NCI-H1436 treated with DMSO at 0.1 percent for 48 hours (cell line): ENCODE measurements at regions not wholly inside any gene's neighbourhood (a gene's known extent, or its start where the extent isn't known, plus 50 kb on each side); places are given as distances from the start of the nearest gene placed in this dataset.
"Not testable (repeated sequence)": the region's sequence is repeated elsewhere in the genome, so short reads cannot be mapped to it uniquely, and the experiment has no call there.

ENCODE experiments used
- DNase-seq: peaks from one replicate; lab custom pipeline; 2025; lab: John Stamatoyannopoulos, UW

DNA sequence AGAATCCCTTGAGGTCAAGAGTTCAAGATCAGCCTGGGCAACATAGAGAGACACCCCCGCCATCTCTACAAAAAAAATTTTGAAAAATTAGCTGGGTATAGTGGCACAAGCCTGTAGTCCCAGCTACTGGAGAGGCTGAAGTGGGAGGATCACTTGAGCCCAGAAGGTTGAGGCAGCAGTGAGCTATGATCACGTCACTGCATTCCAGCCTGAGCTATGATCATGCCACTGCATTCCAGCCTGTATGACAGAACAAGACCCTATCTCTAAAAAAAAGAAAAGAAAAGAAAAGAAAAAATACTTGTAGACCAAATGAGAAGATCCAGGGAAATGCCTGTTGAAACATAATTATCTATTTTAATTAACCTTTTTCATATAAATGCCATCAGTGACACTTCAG lies 93.8 kb upstream of the MDM1 start:
- DNase-seq: no peak

DNA sequence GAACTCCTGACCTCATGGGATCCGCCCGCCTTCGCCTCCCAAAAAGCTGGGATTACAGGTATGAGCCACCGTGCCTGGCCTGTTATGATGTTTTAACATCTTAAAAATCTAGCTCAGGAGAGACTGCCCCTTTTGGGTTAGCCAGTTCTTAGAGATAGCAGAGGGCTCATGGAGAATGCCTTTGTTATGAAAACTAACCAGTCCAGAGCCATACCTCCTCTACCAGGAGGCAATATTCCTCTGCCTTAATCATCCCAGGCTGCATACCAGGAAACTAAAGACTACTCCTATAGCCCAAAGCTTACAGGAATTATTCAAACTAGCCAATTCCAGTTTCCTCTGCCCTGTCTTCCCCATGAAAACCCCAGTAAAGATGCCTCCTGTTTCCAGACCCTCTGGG lies 96.0 kb upstream of the MDM1 start:
- DNase-seq: no peak

DNA sequence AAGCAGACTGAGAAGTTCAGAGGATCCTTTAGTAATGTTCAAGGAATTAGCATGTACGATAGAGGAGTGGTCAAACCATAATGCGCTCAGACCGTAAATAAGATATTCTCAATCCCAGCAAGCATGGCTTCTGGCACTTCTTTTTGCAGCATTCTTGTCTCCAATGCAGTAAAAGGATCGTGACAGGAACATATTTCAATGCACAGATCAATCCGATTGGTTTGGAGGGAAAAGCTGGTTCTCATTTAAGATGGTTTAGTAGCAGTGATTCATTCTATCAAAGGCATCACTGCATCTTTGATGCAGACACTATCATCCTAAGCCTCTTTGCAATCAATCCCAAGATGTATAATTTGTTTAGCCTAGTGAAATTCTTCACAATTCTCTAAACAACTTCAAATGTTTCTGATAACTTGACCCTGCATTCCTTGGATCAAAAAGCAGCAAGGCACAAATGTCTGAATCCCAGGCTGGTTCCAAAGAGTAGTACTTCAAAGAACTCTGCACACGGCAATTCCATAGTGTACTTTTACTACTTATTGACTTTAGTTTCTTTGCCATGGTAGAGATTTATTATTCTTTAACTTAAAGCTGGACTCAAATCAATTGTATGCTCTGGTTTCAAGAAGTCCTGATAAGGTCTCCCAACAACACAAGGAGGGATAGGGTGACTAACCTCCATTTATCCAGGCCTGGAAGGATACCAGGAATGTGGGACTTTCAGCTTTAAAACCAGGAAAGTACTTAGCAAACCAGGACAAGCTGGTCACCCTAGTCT lies 96.8 kb upstream of the MDM1 start:
- no peak for DNase-seq

DNA sequence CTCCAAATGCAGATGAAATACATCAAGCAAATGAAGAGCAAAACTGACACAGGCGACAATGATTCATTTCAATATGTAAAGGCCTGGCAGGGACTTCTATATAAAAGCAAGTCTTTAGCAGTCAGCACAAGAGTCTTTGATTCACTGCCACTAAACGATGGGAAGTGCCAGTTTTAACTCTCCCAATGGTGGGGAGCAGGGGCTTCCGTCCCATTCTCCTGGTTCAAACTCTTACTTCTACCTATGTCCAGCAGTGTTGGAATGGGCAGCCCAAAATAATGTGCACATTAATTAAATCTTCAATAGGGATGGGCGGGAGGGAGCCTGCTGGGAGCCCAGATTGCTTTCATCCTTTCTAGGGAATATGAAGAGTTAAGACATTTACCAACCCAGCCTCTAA lies 97.5 kb upstream of the MDM1 start:
- no peak for DNase-seq

DNA sequence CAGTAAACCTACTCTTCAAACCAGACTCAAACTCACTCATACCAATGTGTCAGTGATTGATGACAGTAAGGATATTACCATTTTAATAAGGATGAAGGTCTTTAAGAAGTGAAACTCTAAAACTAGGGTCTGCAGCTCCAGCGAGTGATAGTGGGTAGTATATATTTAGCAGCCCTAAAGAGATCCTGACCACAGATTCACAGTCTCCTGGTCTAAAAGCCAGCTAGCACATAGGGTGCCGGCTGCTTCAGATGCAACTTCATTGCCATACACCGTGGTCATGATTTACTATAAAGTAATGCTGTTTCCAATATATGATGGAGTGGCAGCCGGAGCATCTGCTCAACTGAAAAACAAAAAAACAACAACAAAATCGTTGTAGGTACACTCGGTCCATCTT lies 99.6 kb upstream of the MDM1 start:
- no peak for DNase-seq

DNA sequence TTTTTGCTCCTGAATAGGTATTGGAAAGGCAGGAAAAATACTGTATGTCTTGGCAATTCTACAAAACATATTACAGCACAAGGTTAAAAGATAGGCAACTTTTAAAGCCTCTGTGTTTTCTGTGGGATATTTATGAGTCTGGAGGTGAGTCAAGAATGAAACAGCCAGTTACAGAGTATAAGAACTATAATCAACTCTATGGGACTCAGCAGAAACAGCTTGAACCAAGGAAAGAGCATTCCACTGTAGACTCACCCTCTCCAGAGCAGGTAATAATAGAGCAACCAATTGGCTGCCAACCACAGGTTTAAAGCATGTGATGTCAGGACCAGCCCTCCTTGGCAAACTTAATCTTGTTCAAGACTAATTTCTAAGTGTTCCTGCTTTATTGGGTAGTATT lies 100.5 kb upstream of the MDM1 start:
- no peak for DNase-seq

DNA sequence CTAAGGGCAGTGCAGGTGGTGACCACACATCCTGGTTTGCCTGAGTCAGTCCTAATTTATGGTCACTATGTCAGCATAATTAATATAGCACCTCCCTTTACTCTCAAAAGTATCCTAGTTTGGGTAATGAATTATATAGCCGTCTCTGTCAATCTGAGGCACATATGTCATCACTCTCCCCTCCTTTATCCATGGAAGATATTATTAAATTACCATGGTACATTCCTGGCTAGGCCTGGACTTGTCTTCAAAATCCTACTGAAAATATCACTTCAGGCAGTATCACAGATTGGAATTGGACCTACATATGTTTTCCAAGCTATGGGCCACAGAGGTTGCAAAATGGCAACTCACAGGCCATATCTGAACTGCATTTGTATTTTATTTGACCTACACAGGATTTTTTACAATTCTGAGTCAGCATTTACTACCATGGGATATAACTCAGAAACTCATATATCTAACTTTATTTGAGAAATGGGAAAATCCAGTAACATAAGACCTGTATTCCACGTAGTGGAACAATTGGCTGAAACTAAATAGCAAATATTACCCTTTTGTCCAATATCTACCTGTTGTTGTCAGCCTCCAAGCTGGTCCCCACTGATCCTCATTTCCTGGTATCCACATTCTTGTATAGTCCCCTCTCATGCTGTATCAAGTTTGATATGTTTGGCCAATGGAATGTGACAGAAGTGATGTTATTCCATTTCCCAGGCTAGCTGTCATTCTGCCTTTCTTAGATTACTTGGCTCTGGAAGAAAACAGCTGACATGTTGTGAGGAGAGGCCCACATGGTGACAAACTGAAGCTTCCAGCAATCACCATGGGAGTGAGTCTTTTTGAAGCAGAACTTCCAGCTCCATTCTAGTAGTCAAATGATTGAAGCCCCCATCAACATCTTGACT lies 102.5 kb upstream of the MDM1 start:
- DNase-seq: no peak

DNA sequence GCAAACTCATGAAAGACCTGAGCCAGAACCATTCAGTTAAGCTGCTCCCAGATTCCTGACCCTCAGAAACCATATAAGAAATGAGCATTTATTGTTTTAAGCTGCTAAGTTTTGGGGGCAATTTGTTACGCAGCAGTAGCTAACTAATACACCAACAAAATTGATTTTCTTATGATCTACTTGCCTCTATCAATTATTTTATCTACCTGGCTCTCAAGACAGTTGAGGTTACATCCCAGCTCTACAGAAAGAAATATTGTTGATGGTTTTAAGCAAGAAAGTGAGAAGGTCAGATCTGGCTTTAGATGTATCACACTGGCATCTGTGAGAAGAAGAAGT lies 103.1 kb upstream of the MDM1 start:
- DNase-seq: no peak

DNA sequence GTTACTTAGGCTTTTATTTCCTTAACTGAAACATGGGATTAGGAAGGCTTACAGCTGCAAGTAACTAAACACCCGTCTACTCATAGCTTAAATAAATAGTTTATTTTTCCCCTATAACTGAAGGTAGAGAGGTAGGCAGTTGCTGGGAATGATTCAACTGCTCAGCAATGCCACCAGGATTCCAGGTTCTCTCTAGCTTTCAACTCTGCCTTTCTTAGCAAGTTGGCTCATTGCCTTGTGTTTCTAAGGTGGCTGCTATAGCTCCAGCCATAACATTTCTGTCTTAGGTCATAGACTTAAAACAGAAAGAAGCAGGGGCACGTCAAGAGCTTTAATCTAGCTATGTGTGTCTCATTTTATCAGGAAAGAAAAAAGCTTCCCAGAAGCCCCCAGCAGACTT lies 103.7 kb upstream of the MDM1 start:
- no peak for DNase-seq

DNA sequence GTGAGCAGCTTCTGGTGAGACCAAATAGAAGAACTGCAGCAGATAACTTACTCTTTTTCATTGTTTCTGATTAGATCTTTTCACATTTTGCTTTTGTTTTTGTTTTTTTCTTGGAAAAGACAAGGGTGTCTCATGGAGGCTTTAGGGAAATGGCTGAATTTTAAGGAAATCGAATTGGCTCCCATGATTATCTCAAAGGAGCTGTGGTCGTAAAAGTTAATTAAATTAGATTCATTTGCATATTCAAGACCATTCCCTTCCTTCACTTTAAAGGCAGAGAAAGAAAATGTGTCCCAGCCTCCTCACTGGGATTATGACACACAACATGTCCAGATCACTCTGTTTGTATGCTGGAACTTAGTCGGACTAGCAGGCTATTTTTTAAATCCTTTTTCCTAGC lies 106.4 kb upstream of the MDM1 start:
- no peak for DNase-seq

DNA sequence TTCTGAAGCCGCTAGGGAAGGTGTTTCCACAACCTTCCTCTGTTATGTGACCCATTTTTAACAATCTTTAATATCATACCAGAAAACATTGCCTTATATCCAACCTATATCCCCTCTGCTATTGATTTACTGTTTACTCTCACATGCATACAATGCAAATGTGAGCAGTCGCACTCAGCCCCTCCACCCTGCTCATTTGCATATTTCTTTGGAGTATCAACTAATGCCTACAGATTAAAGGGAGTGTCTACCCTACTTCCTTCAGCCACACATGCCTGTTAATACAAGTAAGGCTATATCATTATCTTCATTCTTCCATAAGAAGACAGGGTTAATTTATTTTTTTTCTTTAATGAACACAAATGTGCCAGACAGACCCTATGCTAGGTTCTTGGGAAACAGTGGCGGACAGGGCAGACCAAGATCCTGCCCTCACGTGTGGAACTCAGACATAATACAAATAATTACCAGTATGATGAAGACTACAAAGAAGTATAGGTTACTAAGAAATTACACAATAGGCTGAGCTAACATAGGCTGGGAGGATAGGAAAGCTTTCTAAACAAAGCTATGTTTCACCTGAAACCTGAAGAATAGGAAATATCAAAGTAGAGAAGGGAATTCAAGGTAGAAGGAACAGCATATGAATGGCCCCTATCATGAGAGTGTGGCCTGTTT lies 107.3 kb upstream of the MDM1 start:
- no peak for DNase-seq

DNA sequence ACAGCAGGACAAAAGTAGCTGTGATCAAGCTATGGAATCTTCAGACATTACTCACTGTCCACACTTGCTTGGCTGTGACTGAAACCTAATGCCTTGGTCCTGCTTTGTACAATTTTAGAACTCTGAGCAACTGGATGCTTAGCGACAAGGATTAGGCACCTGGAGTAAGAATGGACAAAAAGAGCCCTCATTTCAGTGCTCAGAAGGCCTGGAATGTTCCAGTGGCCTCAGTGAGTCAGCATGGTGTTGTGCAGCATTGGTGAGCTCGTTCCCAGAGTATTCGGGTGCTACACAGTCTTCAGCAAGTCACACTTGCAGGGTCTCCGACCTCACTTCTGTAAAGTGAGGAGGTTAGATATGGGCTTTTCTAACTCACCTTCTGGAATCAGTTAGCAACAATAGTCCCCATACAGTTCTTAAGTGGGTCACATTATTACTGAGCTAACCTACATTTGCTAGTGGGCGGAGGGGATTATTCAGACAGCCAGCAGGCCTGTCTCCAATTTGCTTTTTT lies 108.0 kb upstream of the MDM1 start:
- no peak for DNase-seq

DNA sequence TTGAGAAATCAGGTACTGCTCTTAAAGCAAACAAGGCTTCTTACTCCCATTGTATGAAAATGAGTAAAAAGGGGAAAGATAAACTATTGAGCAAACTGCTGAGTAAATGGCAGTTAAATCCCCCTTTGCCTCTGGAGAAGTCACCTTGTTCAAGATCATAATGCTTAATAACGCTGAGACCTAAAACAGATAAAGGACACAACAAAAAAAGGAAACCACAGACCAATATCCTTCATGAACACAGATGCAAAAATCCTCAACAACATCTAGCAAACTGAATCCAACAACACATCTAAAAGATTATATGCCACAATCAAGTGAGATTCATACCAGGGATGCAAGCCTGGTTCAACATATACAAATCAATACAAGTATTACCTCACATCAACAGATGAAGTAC lies 109.0 kb upstream of the MDM1 start:
- DNase-seq: no peak

DNA sequence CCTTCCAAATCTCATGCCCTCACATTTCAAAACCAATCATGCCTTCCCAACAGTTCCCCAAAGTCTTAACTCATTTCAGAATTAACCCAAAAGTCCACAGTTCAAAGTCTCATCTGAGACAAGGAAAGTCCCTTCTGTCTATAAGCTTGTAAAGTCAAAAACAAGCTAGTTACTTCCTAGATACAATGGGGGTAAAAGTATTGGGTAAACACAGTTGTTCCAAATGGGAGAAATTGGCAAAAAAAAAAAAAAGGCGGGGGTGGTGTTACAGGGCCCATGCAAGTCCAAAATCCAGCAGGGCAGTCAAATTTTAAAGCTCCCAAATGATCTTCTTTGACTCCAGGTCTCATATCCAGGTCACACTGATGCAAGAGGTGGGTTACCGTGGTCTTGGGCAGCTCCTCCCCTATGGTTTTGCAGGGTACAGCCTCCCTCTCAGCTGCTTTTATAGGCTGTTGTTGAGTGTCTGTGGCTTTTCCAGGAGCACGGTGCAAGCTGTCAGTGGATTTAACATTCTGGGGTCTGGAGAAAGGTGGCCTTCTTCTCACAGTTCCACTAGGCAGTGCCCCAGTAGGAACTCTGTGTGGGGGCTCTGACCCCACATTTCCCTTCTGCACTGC lies 110.3 kb upstream of the MDM1 start:
- not testable (repeated sequence) for DNase-seq

DNA sequence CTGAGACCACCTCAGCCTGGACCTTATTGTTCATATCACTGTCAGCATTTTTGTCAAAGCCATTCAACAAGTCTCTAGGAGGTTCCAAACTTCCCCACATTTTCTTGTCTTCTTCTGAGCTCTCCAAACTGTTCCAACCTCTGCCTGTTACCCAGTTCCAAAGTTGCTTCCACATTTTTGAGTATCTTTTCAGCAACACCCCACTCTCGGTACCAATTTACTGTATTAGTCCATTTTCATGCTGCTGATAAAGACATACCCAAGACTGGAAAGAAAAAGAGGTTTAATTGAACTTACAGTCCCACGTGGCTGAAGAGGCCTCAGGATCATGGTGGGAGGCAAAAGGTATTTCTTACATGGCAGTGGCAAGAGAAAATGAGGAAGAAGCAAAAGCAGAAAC lies 111.5 kb upstream of the MDM1 start:
- DNase-seq: not testable (repeated sequence)

DNA sequence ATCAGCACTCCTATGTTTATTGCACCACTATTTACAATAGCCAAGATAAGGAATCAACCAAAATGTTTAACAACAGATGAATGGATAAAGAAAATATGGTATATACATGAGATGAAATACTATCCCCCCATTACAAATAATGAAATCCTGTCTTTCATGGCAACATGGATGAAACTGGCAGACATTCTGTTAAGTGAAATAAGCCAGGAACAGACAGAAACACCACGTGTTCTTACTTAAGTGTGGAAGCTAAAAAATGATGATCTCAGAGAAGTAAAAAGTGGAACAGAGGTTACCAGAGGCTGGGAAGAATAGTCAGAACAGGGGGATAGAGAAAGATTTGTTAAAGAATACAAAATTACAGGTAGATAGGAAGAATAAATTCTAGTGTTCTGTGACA lies 113.7 kb upstream of the MDM1 start:
- DNase-seq: no peak

DNA sequence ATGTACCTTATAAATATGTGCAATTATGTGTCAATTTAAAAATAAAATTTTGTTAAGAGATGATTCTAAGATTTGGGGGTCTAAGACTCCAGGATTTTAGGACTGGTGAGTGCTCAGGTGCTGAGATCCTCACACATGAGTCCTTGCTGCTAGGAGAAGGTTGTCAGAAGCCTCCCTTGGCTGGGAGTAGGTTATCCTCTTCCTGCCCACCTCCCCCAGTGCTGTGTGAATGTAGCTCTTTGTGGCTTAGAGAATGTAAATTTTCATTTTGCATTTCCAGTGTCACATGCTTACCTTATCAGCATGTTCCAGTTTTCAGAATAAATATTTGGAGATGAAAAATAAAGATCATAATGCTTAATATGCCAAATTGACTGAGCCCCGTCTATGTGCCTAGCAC lies 114.2 kb upstream of the MDM1 start:
- DNase-seq: no peak

DNA sequence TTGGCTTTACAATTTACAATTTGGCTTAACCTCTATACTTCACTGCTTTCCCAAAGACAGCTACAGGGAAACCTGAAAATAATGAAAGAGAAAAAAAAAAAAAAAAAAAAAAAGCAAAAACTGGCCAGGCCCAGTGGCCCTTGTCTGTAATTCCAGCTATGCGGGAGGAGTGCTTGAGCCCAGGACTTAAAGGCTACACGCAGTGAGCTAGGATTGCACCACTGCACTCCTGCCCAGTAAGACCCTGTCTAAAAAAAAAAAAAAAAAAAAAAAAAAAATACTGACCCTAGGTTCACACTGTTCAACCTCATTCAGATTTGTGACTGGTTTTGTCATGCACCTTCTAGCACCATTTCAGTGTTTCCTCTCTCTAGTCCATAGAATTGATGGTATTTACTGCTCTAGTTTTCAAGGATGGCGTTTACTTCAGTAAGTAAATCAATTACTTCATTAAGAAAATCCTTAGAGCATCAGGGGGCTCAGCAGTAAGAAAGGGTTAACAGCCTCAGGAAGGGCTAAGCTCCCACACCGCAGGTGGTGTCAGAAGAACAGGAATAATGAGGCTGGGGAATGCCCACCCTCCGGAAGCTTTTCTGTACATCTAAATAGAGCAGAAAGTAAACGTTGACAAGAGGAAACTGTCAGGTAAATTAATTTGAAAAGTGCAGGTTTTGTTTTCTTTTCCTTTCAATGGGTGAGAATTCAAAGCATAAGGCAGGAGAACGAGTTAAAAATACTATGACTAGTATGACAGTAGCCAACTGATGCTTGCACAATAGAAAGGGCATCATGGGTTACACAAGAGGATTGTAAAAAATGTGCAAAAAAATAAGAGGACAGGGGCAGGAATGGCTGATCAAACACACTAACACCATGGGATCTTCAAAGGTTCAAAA lies 115.0 kb upstream of the MDM1 start:
- DNase-seq: no peak

DNA sequence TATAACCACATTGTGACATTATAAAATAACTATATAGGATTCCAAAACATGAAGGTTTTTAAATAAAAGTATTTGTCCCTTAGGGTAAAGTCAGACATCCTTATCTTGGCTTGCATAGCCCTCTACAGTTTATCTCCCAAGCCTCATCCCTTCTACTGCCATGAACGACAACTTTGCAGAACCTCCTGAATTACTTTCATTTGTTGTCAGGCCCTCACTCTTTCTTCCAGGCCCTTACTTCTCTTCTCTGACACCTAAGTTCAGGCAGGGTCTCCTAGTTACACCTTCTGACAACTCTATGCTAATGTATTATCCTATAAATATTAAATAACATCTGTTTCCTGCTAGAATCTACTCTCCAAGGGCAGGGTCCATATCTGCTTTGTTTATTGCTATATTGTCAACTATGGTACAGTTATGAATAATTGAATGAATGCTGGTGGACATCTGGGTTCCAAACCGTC lies 115.7 kb upstream of the MDM1 start:
- no peak for DNase-seq

DNA sequence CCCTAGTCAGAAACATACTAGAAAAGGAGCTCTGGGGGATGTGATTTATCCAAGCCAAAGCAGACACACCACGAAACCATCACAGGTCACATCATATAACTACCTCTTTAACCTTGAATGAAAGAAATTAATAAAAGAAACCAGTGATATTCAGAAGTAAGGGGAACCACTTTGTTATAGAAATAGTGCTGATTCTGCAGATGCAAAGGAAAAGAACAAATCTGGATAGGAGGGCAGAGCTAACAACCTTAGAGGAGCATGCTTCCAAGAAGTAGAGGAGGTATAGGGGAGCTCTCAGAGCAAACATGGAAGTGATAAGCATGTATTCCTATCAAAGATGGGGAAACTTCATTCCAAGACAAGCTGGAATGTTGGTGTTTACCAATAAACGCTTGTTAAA lies 117.0 kb upstream of the MDM1 start:
- no peak for DNase-seq

DNA sequence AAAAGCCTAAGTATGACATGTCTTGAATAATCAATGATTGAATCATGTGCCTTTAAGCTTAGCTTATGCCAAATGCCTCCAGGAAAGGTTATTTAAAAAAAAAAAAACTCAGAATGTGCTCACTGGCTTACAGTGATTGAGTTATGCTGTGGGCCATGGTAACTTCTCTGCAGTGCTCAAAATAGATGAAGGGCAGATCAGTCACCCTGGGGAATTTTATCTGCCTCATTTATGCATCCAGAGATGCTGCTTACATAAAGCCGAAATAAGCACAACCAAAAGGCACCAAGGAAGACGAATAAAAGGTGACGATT lies 118.7 kb upstream of the MDM1 start:
- no peak for DNase-seq
